ENCODE measurements at regions not wholly inside any gene's neighbourhood (a gene's known extent, or its start where the extent isn't known, plus 50 kb on each side); places are given as distances from the start of the nearest gene placed in this dataset.

- no peak for TF ChIP-seq RXRA (IDR thresholded peaks at IDR 0.05)
- TF ChIP-seq SP1 (IDR thresholded peaks at IDR 0.05) = no peak
- no peak for TF ChIP-seq RAD21 (IDR thresholded peaks at IDR 0.05)
- Histone ChIP-seq H3K9me3 (ENCODE audit: control insufficient read depth in 4 of 4, low read length in 3 of 4) (peaks cover 2 to 7% (median 5%) of the 10 kb centered on the region in 4 donors), H3K27me3 (ENCODE audit: control insufficient read depth in 4 of 4, insufficient read depth in 4 of 4, low read length in 3 of 4) (no peaks in the 10 kb centered on the region), H3K4me3 (ENCODE audit: low read depth in 1 of 3, low read length in 3 of 3) (no peak overlapping the region), H3K4me1 (ENCODE audit: control insufficient read depth in 4 of 4, insufficient read depth in 4 of 4, low read length in 3 of 4) (no peaks in the 10 kb centered on the region), H3K9ac (ENCODE audit: low read depth in 1 of 2, low read length in 2 of 2) (no peak overlapping the region), H3K27ac (ENCODE audit: low read depth in 1 of 2, low read length in 2 of 2) (no peak overlapping the region), H3K36me3 (ENCODE audit: control insufficient read depth in 4 of 4, insufficient read depth in 3 of 4, low read depth in 1 of 4, low read length in 3 of 4) (no peaks in the 10 kb centered on the region)
- DNase-seq (ENCODE audit: low spot score) = no peak
These were observed 1244.6 kb upstream of the ADGRL4 start for GRCh38 chr1:80251171-80251570.

GRCh38 chr1:80250573-80251168 is 1244.1 kb upstream of the ADGRL4 start:
- Histone ChIP-seq H3K4me1 (ENCODE audit: control insufficient read depth in 4 of 4, insufficient read depth in 4 of 4, low read length in 3 of 4) (no peaks in the 10 kb centered on the region), H3K9ac (ENCODE audit: low read depth in 1 of 2, low read length in 2 of 2) (no peak overlapping the region), H3K27ac (ENCODE audit: low read depth in 1 of 2, low read length in 2 of 2) (no peak overlapping the region), H3K36me3 (ENCODE audit: control insufficient read depth in 4 of 4, insufficient read depth in 3 of 4, low read depth in 1 of 4, low read length in 3 of 4) (no peaks in the 10 kb centered on the region), H3K4me3 (ENCODE audit: low read depth in 1 of 3, low read length in 3 of 3) (no peak overlapping the region), H3K27me3 (ENCODE audit: control insufficient read depth in 4 of 4, insufficient read depth in 4 of 4, low read length in 3 of 4) (no peaks in the 10 kb centered on the region), H3K9me3 (ENCODE audit: control insufficient read depth in 4 of 4, low read length in 3 of 4) (peaks cover 2 to 7% (median 5%) of the 10 kb centered on the region in 4 donors)
- no peak for DNase-seq (ENCODE audit: low spot score)
- 93% methylated on average over 3 of the region's 3 CpGs for WGBS
- TF ChIP-seq RXRA (IDR thresholded peaks at IDR 0.05) = no peak
- TF ChIP-seq CTCF (IDR thresholded peaks at IDR 0.05; ENCODE audit: low read depth, low read length, missing input control) = no peak
- no peak for TF ChIP-seq GABPA (IDR thresholded peaks at IDR 0.05 in 1 of 2, conservative IDR thresholded peaks at IDR 0.05 in 1 of 2)
- TF ChIP-seq, protein P1, sequence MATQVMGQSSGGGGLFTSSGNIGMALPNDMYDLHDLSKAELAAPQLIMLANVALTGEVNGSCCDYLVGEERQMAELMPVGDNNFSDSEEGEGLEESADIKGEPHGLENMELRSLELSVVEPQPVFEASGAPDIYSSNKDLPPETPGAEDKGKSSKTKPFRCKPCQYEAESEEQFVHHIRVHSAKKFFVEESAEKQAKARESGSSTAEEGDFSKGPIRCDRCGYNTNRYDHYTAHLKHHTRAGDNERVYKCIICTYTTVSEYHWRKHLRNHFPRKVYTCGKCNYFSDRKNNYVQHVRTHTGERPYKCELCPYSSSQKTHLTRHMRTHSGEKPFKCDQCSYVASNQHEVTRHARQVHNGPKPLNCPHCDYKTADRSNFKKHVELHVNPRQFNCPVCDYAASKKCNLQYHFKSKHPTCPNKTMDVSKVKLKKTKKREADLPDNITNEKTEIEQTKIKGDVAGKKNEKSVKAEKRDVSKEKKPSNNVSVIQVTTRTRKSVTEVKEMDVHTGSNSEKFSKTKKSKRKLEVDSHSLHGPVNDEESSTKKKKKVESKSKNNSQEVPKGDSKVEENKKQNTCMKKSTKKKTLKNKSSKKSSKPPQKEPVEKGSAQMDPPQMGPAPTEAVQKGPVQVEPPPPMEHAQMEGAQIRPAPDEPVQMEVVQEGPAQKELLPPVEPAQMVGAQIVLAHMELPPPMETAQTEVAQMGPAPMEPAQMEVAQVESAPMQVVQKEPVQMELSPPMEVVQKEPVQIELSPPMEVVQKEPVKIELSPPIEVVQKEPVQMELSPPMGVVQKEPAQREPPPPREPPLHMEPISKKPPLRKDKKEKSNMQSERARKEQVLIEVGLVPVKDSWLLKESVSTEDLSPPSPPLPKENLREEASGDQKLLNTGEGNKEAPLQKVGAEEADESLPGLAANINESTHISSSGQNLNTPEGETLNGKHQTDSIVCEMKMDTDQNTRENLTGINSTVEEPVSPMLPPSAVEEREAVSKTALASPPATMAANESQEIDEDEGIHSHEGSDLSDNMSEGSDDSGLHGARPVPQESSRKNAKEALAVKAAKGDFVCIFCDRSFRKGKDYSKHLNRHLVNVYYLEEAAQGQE (IDR thresholded peaks at IDR 0.05) = no peak
- TF ChIP-seq SP1 (IDR thresholded peaks at IDR 0.05) = no peak
- TF ChIP-seq EGR1 (IDR thresholded peaks at IDR 0.05; ENCODE audit: low read depth in 2 of 2) = no peak
- no peak for TF ChIP-seq ZBTB33 (IDR thresholded peaks at IDR 0.05)
- no peak for TF ChIP-seq FOXA2 (IDR thresholded peaks at IDR 0.05)
- TF ChIP-seq HNF4A (conservative IDR thresholded peaks at IDR 0.05) = no peak
- TF ChIP-seq, protein P2, sequence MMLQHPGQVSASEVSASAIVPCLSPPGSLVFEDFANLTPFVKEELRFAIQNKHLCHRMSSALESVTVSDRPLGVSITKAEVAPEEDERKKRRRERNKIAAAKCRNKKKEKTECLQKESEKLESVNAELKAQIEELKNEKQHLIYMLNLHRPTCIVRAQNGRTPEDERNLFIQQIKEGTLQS (IDR thresholded peaks at IDR 0.05) = no peak
- no peak for TF ChIP-seq TAF1 (conservative IDR thresholded peaks at IDR 0.05)
- TF ChIP-seq JUND (IDR thresholded peaks at IDR 0.05) = no peak
- TF ChIP-seq FOXA1 (IDR thresholded peaks at IDR 0.05) = no peak
- TF ChIP-seq NR2F2 (IDR thresholded peaks at IDR 0.05) = no peak
- TF ChIP-seq HNF4G (IDR thresholded peaks at IDR 0.05) = no peak
- no peak for TF ChIP-seq YY1 (IDR thresholded peaks at IDR 0.05)
- TF ChIP-seq, protein P3, sequence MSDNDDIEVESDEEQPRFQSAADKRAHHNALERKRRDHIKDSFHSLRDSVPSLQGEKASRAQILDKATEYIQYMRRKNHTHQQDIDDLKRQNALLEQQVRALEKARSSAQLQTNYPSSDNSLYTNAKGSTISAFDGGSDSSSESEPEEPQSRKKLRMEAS (IDR thresholded peaks at IDR 0.05) = no peak
- no peak for TF ChIP-seq RAD21 (IDR thresholded peaks at IDR 0.05)

Data from liver (tissue), 8 donors.